GM18909 (cell line): ENCODE measurements at regions not wholly inside any gene's neighbourhood (a gene's known extent, or its start where the extent isn't known, plus 50 kb on each side); places are given as distances from the start of the nearest gene placed in this dataset.
"Not testable (repeated sequence)": the region's sequence is repeated elsewhere in the genome, so short reads cannot be mapped to it uniquely, and the experiment has no call there.

Source experiments
- ATAC-seq: cut with Tn5 transposase; IDR thresholded peaks from one replicate; pipeline ENCODE4 v1.9.1; 2021; ENCODE audit warnings: mild to moderate bottlenecking; ENCODE audit not compliant: unreplicated experiment, poor library complexity

DNA sequence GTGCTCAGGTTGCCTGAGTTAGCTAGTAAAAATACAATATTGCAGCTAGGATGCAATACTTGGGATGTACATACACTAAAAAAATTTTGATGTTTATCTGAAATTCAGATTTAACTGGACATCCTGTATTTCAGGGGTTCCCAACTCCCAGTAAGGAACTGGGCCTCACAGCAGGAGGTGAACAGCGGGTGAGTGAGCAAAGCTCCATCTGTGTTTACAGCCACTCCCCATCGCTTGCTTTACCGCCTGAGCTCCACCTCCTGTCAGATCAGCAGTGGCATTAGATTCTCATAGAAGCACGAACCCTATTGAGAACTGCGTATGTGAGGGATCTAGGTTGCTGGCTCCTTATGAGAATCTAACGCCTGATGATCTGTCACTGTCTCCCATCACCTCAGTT, 285.1 kb upstream of the PROK2 start:
- ATAC-seq, result no peak

DNA sequence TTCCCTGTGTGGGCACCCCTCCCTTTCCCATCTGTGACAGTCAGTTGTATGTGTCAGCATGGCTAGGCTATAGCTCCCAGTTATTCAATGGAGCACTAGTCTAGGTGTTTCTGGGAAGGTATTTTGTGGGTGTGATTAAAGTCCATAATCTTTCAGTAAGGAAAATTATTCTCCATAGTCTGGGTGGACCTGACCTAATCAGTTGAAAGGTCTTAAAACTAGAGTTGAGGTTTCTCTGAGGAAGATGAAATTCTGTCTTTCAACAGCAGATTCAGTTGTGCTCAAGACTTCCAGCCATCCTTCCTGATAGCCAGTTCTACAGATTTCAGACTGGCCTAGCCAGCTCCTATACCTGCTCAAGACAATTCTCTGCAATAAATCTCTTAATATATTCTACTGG, 284.6 kb upstream of the PROK2 start:
- ATAC-seq, result no peak

DNA sequence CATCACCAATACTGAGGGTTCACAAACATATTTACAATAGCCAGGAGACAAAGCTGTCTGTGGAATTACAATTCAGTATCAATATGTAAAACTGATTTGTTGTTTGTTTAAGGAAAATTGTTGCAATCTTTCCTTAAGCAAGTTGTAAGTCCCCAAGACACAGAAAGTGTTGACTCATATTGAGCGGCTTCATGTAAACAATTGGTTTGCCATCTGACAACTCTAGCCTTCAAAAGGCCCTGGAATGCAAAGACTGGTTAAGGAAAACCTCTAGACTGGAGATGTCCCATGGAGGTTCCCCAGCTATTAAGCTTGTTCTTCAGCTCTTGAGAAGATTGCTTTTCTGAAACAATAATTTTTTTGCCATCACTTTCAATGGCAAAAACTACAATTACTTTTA, 283.7 kb upstream of the PROK2 start:
- no peak for ATAC-seq

DNA sequence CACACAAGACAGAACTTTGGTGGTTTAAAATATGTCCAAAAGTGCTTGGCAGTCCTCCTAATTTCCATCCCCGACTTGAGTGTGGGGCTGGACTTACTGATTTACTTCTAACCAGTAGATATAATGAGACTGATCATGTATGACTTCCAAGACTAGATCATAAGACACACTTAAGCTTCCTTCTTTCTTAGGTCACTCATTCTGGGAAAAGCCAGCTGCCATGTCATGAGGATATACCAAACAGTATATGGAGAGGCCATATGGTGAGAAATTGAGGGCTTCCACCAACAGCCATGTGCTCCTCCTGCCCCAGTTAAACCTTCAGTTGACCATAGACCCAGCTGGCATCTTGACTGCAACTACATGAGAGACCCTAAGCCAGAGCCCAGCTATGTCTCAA, 282.8 kb upstream of the PROK2 start:
- ATAC-seq, result no peak

DNA sequence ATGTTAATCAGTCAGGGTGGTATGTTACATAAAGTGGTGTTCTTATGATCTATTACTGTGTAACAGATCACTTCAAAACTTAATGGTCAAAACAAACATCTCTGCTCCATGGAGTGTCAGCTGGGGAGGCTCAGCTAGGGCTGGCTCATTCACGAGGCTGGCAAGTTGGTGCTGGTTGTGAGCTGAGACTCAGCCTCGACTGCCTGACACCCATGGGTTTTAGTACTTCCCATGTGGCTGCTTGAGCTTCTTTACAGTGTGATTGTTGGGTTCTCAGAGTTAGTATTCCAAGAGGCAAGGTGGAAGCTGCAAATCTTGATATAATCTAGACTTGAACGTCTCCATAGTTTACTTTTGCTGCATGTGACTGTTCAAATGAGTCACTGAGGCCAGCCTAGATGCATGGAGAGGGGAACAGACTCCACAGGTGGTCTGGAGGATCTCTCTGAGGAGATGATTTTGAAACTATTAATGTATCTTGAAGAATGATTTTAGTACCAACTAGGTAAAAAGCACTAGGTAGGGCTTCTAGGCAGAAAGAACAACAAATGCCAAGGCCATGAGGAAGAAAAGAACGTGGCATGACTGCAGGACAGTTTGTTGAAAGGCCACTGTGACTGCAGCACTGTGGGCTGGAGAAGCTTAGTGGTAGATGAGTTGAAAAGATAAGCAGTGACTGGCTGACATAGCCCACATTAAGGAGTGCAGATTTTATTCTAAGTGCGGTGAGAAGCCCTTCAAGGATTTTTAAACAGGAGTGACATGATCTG, 281.1 kb upstream of the PROK2 start:
- ATAC-seq, result no peak

DNA sequence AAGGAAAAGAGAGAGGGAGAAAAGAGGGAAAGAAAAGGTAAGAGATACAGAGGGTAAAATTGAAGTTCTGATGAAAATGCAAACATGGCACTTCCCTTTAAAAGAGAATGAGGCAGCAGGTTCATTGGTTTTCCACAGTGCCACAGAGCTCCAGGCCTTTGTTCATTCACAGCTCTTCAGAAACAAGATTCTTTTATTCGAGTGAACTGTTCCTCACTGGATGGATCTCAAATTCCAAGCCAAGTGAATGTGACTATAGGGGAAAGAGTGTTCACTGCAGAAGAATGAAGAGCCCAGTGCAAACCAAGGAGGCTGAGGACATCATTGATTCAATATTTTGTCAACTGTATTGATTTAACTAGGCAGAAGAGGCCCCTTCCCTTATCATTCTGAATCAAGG, 280.3 kb upstream of the PROK2 start:
- no peak for ATAC-seq

DNA sequence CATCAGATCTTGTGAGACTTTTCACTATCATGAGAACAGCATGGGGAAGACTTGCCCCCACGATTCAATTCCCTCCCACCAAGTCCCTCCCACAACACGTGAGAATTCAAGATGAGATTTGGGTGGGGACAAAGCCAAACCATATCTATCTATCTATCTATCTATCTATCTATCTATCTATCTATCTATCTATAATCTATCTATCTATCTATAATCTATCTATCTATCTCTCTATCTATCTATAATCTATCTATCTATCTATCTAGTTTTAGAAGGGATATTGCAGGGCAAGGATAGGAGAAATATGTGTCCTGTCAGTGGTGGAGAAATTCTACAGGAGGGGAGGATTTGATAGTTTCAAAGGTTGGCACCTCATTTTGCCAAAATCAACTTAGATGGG, 279.8 kb upstream of the PROK2 start:
- ATAC-seq, result not testable (repeated sequence)

DNA sequence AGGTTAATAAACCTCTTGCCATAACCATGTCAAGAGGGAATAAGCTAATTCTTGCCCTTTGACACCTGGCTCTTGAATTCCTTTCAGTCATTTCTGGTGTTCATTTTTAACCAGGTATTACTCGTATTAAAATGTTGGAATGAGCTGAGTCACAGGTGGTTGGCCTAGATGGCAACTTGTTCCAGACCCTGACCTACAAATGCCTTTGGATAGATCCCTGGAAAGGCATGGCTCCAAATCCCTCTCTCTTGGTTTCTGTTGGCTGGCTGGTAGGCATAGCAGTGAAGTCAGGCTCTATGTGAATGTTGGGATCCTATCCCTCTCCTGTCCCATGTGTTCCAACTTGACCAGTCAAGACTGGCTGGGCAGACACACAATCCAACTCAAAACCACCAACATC, 277.1 kb upstream of the PROK2 start:
- no peak for ATAC-seq

DNA sequence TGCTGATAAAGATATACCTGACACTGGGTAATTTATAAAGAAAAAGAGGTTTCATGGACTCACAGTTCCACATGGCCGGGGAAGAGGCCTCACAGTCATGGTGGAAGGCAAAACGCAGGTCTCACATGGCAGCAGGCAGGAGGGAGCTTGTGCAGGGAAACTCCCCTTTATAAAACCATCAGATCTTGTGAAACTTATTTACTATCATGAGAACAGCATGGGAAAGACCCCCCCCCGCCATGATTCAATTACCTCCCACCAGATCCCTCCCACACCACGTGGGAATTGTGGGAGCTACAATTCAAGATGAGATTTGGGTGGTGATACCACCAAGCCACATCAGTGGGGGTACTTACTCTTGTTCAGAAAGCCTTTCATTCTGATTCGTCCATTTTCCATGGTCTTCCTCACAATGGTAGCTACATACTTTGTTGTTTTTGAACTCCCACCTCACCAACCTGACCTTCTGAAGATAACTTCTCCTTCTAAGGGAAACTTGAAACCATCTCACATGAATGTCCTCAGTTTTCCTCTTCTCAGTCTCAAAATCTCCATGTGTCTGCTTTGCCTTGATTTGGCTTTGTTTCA, 275.6 kb upstream of the PROK2 start:
- no peak for ATAC-seq

DNA sequence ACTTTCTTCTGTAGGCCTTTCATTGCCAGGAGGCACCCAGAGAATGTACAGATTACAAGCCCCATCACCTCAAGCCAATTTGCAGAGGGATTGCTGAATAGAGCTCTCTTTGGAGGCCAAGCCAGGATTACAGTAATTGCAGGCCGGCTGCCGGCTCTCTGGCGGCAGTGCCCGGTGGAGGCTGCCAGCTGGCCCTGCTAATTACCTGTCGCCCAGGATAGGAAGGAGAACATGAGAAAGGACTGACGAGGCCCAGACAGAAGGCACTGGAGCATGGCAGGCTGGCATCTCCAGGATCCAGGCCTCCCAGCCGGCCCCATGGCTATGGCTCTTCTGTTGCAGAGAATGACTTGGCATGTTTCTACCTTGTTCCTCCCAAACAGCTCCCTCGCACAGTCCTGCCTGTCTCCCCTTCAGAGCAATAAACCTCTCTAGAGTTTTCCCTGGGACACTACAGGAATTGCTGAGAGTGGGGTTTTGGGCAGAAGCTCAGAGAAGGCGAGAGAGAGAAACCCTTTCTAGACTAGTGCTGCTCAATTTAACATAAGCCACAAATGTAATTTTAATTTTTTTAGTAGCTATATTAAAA, 273.6 kb upstream of the PROK2 start:
- ATAC-seq, result no peak

DNA sequence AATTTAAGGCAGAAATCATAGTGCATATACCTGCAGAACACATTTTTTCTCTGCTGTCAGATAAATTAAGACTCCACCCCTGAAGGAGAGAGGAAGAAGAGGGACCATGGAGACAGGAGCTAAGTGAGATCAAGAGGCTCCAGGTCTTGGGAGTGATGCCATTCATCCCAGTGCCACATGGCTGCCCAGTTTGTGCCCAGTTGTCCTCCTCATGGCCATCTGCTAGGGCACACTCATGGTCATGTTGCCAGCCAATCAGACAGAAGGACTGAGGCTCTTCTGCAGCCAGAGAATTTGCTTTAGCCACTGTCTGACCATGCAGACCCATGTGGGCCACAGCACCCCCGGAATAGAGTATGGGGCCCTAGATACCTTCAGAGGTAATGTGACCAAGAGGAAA, 270.5 kb upstream of the PROK2 start:
- ATAC-seq, result no peak

DNA sequence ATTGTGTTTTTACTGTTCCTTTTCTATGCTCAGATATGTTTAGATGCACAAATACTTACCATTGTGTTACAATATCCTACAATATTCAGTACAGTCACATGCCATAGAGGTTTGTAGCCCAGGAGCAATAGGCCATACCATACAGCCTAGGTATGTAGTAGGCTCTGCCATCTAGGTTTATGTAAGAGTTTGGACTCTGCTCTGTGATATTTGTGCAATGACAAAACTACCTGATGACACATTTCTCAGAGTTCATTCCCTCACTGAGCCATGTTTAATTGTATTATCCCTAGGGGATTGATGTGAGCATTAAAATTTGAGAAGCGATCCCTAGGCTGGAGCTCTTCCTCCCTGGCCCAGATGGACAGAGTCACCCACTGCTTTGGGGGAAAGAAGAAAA, 270.0 kb upstream of the PROK2 start:
- ATAC-seq, result no peak

DNA sequence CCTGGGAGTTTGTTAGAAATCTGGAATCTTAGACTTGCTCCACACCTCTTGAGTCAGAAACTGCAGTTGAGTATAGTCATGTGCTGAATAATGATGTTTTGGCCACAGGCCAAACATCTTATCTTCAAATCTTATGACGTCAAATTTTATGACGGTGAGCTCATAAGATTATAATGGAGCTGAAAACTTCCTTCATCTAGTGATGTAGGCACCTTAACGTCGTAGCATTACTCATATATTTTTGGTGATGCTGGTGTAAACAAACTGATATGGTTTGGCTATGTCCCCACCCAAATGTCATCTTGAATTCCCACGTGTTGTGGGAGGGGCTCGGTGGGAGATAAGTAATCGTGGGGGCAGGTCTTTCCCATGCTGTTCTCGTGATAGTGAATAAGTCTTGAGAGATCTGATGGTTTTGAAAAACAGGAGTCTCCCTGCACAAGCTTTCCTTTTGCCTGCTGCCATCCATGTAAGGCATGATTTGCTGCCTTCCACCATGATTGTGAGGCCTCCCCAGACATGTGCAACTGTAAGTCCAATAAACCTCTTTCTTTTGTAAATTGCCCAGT, 268.0 kb upstream of the PROK2 start:
- ATAC-seq, result no peak

DNA sequence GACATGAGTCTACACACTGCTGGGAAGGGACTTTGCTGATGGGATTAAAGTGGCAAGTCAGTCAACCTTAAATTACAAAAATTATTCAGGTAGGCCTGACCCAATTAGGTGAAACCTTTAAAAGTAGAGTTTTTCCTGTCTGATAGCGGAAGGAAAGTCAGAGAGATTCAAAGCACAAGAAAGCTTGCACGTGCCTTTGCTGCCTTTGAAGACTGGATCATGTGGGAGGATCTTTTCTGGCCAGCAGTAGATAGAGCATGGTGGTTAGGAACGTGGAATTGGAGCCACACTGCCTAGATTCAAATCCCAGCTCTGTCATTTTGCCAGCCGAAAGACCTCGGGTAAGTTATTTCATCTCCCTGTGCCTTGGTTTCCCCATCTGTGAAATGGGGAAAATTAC, 265.8 kb upstream of the PROK2 start:
- ATAC-seq, result no peak

DNA sequence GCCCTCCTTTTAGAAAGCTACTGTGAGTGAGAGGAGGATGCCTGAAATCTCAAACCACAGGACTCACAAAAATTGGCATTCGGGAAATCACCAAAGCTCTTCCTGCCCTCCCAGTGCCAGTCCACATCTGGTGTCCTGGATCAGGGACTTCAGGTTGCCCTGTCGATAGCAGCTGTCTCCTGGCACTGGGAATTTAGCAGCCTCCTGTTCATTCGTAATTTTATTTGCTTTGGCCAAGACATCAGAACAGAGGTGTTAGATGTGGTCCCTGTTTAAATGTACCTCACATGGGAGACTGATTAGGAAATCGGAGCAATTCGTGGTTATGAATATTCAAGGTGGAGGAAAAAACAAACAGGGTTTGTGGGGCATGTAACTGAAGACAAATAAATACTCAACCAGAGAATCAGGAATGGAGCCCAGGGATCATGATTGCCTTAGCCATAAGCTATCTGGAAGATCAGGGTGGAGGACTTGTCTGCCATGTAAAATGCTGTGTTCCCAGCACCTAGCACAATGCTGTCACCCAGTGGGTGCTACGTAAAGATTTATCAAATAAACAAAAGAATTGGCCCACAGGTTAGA, 265.2 kb upstream of the PROK2 start:
- ATAC-seq, result no peak

DNA sequence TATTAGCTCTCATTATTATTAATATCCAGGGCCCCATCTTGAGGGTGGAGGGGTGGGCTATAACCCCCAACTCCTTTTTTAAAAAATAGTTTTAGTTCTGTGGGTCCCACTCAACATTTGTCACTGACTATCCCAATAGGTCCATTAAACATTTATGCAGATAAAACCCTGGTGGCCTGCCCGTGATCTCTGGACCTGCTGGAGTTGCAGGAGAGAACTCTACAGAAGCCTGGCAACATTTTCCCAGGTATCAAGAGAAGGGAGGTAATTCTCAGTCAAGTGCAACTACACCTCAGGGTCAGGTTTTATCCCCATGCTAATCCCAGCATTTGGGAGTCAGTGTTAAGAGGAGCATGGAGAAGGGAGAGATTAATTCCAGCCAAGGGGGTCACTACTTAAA, 264.4 kb upstream of the PROK2 start:
- no peak for ATAC-seq

DNA sequence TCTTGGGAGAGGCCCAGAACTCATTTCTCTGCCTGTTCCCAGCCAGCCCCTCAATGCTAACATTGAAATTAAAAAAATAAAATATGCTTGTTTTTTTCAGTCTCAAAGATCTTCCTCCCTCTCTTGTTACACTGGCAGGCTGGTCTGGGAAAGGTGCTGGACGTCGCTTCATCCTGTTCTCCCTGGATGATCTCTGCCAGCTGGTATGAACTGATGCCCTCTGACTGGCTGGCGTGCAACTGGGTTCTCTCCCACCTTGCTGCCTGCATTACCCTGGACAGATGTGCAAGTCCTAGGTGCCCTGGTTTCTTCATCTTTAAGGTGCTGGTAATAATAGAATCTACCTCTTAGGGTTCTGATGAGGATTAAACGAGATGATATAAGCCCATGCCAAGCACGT, 263.9 kb upstream of the PROK2 start:
- no peak for ATAC-seq

DNA sequence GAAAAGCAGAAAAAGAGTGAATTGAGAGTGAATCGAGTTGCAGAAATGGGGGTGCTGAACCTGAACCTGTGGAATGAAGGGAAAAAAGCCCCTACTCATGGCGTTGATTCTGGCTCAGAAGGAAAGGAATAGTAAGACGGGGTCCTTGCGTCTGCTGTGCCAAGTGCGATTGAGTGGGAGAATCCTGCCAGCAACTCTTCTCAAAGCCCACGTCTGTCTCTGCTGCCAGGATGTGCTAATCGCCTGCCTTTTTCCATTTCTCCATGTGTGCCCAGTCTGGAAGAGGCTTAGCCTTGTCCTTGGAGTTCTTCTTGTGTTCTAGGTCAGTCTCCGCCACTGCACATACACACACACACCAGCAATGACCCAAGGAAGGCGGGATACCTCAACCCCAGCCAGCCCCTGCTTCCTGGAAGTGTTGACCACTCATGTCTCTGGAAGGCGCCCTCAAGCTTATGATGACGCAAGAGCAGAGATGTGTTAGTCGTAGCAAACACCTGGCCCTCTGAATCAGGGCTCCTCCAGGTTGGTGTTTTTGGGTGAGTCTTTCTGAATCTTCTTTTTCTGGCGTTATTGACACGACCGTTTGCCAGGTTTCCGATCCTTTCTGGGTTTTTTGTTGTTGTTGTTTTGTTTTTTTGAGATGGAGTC, 262.4 kb upstream of the PROK2 start:
- no peak for ATAC-seq

DNA sequence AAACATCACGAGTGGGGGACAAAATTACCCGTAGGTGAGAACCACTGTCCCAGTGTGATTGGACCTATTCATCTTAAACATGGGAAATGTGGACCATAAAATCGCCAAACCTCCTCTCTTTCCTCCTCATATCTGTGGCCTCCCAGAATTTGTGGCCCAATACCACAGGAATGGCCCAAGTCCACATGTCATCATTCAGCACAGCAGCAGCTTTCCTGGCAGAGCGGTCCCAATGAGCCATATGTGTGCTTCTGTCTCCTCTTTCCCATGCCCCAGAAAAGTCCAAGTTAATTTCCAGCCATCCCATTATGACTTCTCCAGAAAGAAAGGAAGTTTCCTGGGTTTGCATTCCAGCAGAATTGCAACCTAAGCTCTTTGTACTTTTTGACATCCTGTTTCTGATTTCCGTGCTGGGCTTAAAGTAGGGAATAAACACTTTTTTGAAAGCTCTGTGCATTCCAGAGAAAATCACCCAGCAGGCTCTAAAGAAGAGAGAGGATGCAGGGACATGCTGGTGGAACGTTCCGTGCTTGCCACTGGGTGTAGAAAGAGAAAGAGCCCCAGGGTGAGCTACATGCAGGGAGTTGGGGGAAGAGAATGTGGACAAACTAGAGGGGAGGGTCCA, 259.4 kb upstream of the PROK2 start:
- ATAC-seq, result no peak
